Gastroesophageal sphincter (tissue), 3 donors: ENCODE measurements at regions not wholly inside any gene's neighbourhood (a gene's known extent, or its start where the extent isn't known, plus 50 kb on each side); places are given as distances from the start of the nearest gene placed in this dataset.

Experiments used
- CTCF ChIP-seq, 4 experiments: fragments of 200-600 bp in 2 of 4; fragments of 450-650 bp in 2 of 4; sonication (generic) in 1 of 4; IDR thresholded peaks; one replicate each; pipeline ENCODE4 v1.5.1; 2017 to 2019; ENCODE audit warnings: antibody characterized with exemption in 4 of 4, mild to moderate bottlenecking in 2 of 4, moderate library complexity in 2 of 4
- EP300 ChIP-seq: sonication (generic); formaldehyde crosslinking; IDR thresholded peaks from one replicate; pipeline ENCODE4 v1.6.1; 2017; ENCODE audit warnings: antibody characterized with exemption, mild to moderate bottlenecking
- POLR2AphosphoS5 ChIP-seq: sonication (generic); formaldehyde crosslinking; IDR thresholded peaks from one replicate; pipeline ENCODE4 v1.6.1; 2017; ENCODE audit warnings: antibody characterized with exemption

GRCh38 chr5:113813466-113813865 lies 300.0 kb downstream of the YTHDC2 start:
- TF ChIP-seq CTCF (IDR thresholded peaks at IDR 0.05) (no peak), EP300 (no peak), POLR2AphosphoS5 (no peak)
